ENCODE measurements at regions not wholly inside any gene's neighbourhood (a gene's known extent, or its start where the extent isn't known, plus 50 kb on each side); places are given as distances from the start of the nearest gene placed in this dataset.

- Histone ChIP-seq H3K4me2 (replicated peaks; ENCODE audit: extremely low read depth, low read length, poor library complexity, severe bottlenecking) (no peak overlapping the region), H3K4me3 (replicated peaks in 1 of 3; ENCODE audit: low read depth in 2 of 3, low read length in 3 of 3) (no peak overlapping the region), H2AFZ (ENCODE audit: insufficient read depth, low read depth, low read length, poor library complexity, severe bottlenecking) (no peak overlapping the region), H3K4me1 (ENCODE audit: control insufficient read depth in 1 of 2, insufficient read depth in 2 of 2, low read length in 2 of 2) (peaks cover 5 to 7% of the 10 kb centered on the region in 2 donors), H3K9me3 (replicated peaks in 1 of 2; ENCODE audit: control insufficient read depth in 1 of 2, insufficient read depth in 1 of 2, low read length in 2 of 2) (no peaks in the 10 kb centered on the region), H3K27me3 (ENCODE audit: control insufficient read depth in 2 of 2, insufficient read depth in 2 of 2, low read length in 2 of 2) (peaks cover 10 to 23% of the 10 kb centered on the region in 2 donors), H3K79me2 (ENCODE audit: insufficient read depth, low read length) (no peaks in the 10 kb centered on the region), H3K9ac (ENCODE audit: insufficient read depth, low read length, poor library complexity, severe bottlenecking) (no peak overlapping the region), H3K36me3 (replicated peaks in 1 of 2; ENCODE audit: control insufficient read depth in 1 of 2, insufficient read depth in 2 of 2, low read length in 2 of 2) (no peaks in the 10 kb centered on the region), H4K20me1 (ENCODE audit: insufficient read depth, low read length) (no peaks in the 10 kb centered on the region), H3K27ac (ENCODE audit: low read depth in 1 of 2, low read length in 2 of 2) (no peak overlapping the region)
- DNase-seq, result no peak
- intact Hi-C loops (cut with micrococcal nuclease), result no loop called here
- Mint-ChIP-seq H3K27ac (no peak overlapping the region), H3K27me3 (ENCODE audit: low read depth in 3 of 3) (peaks cover 14 to 44% (median 33%) of the 10 kb centered on the region in 3 donors), H3K4me3 (no peak overlapping the region), H3K4me1 (peaks cover 4% of the 10 kb centered on the region), H3K36me3 (no peaks in the 10 kb centered on the region), H3K9me3 (peaks cover 0 to 7% (median 0%) of the 10 kb centered on the region in 7 donors)
- no peak for TF ChIP-seq CTCF (IDR thresholded peaks at IDR 0.05)
- WGBS (ENCODE audit: insufficient coverage), result 40% methylated on average over 1 of the region's 5 CpGs
Observed at GRCh38 chr10:100693821-100694220, 51.6 kb upstream of the PAX2 start.
